Thoracic aorta (tissue), 2 donors: ENCODE measurements at regions not wholly inside any gene's neighbourhood (a gene's known extent, or its start where the extent isn't known, plus 50 kb on each side); places are given as distances from the start of the nearest gene placed in this dataset.

Experiments used
- ATAC-seq: fragments of 150-250 bp; one replicate; pipeline ENCODE4 v1.8.0; 2017; ENCODE audit warnings: low read depth; ENCODE audit not compliant: insufficient number of reproducible peaks, low FRiP score
- DNase-seq: peaks from one replicate; pipeline ENCODE4 v3.0.0-alpha.2; 2020; ENCODE audit warnings: low spot score
- H3K27ac ChIP-seq, 2 donors: fragments of 200-600 bp; sonication (generic); 1 replicate in 1 of 2; 2 replicates in 1 of 2; pipeline ENCODE4 v1.5.1; 2016; ENCODE audit warnings: mild to moderate bottlenecking in 2 of 2, moderate library complexity in 2 of 2
- H3K27me3 ChIP-seq: fragments of 200-600 bp; sonication (generic); replicated peaks from 2 replicates; pipeline ENCODE4 v1.6.0; 2016; ENCODE audit warnings: mild to moderate bottlenecking; ENCODE audit not compliant: insufficient read depth
- H3K36me3 ChIP-seq: fragments of 200-600 bp; sonication (generic); one replicate; pipeline ENCODE4 v1.5.1; 2016
- H3K4me1 ChIP-seq, 2 donors: fragments of 200-600 bp; sonication (generic); 1 replicate in 1 of 2; 2 replicates in 1 of 2; pipeline versions ENCODE4 v1.5.1 to v1.6.0; 2016; ENCODE audit warnings: low read depth in 2 of 2, mild to moderate bottlenecking in 1 of 2; ENCODE audit not compliant: control insufficient read depth in 1 of 2
- H3K4me3 ChIP-seq: fragments of 200-600 bp; sonication (generic); 2 replicates; pipeline ENCODE4 v1.5.1; 2016; ENCODE audit warnings: mild to moderate bottlenecking
- H3K9me3 ChIP-seq: fragments of 200-600 bp; sonication (generic); 2 replicates; pipeline ENCODE4 v1.5.1; 2016
- TF ChIP-seq, protein P1 (sequence below): fragments of 200-600 bp; sonication (generic); IDR thresholded peaks from one replicate; pipeline ENCODE4 v1.5.1; 2019; ENCODE audit warnings: antibody characterized with exemption

DNA sequence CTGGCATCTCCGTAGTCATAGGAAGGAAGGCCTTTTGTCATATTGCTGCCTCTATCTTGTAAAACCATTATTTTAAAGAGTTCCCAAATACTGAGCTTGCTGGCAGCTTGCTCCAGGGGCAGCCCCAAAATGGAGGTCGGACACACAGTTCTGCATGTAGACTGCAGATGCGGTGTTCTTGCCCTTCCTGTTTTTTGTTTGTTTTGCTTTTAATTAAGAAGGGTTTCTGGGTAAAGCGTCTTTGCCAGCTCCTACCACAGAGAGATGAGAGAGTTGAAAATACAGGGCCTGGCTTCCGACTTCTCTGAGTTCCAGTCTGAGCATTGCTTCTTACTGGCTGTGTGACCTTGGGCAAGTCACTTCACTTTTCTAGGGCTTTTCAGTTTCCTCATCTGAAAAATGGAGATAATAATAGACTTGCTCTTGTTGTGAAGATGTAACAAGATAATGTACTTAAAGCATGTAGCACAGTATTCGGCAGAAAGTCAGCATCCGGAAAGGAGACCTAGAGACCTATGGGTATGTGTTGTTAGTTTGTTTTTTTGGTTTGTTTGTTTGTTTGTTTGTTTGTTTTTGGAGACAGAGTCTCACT, 67.8 kb upstream of the GSE1 start:
- Histone ChIP-seq H3K27ac (no peak overlapping the region), H3K4me1 (peaks cover 0 to under 1% of the 10 kb centered on the region in 2 donors), H3K27me3 (no peaks in the 10 kb centered on the region), H3K9me3 (no peaks in the 10 kb centered on the region), H3K4me3 (no peak overlapping the region), H3K36me3 (no peaks in the 10 kb centered on the region)
- ATAC-seq (no peak), DNase-seq (no peak)
- TF ChIP-seq, protein P1, sequence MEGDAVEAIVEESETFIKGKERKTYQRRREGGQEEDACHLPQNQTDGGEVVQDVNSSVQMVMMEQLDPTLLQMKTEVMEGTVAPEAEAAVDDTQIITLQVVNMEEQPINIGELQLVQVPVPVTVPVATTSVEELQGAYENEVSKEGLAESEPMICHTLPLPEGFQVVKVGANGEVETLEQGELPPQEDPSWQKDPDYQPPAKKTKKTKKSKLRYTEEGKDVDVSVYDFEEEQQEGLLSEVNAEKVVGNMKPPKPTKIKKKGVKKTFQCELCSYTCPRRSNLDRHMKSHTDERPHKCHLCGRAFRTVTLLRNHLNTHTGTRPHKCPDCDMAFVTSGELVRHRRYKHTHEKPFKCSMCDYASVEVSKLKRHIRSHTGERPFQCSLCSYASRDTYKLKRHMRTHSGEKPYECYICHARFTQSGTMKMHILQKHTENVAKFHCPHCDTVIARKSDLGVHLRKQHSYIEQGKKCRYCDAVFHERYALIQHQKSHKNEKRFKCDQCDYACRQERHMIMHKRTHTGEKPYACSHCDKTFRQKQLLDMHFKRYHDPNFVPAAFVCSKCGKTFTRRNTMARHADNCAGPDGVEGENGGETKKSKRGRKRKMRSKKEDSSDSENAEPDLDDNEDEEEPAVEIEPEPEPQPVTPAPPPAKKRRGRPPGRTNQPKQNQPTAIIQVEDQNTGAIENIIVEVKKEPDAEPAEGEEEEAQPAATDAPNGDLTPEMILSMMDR, result no peak

DNA sequence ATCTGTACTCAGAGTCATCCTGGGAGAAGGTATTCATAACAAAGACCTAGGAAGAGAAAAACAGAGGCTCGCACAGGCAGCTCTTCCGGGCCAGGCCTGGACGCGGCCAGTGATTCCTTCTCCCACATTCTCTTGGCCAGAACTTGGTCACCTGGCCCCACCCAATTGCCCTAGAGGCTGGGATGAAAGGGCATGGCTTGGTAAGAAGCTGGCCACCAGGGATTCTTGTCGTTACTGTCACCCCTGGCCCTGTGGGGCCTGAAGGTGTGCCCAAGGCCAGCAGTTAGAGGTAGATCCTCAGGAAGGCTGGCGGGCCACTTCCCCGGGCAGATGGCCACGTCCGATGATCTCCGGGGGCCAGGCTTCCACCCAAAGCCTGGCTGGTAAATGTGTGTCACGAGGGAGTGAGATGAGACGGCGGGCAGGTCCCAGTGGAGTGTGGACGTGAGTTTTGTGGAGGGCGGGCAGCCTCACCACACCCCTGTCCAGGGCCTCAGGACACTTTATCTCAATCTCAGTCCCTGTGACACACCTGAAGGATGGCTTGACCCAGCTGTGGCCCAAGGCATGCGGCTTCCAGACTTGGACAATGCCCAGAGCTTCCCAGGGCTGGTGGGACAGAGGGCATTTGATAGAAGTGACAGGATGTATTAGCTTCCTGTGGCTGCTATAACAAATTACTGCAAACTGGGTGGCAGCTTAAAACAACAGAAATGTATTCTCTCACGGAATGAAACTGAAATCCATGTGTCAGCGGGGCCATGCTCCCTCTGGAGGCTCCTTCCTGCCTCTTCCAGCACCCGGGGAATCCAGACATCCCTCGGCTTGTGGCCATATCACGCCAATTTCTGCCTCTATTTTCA, 66.3 kb upstream of the GSE1 start:
- H3K27ac ChIP-seq, result no peak overlapping the region
- peaks cover 0 to 3% of the 10 kb centered on the region in 2 donors for H3K4me1 ChIP-seq
- no peak for DNase-seq
- H3K36me3 ChIP-seq, result no peaks in the 10 kb centered on the region
- H3K9me3 ChIP-seq, result no peaks in the 10 kb centered on the region
- ATAC-seq, result no peak
- H3K27me3 ChIP-seq, result no peaks in the 10 kb centered on the region
- no peak overlapping the region for H3K4me3 ChIP-seq
- TF ChIP-seq, protein P1, result no peak

DNA sequence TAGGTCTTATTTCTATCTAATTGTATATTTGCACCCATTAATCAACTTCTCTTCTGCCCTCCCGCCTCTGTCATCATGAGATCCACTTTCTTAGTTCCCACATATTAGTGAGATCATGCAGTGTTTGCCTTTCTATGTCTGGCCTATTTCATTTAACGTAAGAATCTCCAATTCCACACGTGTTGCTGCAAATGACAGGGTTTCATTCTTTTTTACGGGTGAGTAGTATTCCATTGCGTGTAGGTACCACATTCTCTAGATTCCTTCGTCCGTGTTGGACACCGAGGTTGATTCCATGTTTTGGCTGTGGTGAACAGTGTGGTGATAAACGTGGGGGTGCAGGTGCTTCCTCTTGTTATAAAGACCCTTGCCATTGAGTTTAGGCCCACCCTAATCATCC, 64.7 kb upstream of the GSE1 start:
- ATAC-seq, result no peak

DNA sequence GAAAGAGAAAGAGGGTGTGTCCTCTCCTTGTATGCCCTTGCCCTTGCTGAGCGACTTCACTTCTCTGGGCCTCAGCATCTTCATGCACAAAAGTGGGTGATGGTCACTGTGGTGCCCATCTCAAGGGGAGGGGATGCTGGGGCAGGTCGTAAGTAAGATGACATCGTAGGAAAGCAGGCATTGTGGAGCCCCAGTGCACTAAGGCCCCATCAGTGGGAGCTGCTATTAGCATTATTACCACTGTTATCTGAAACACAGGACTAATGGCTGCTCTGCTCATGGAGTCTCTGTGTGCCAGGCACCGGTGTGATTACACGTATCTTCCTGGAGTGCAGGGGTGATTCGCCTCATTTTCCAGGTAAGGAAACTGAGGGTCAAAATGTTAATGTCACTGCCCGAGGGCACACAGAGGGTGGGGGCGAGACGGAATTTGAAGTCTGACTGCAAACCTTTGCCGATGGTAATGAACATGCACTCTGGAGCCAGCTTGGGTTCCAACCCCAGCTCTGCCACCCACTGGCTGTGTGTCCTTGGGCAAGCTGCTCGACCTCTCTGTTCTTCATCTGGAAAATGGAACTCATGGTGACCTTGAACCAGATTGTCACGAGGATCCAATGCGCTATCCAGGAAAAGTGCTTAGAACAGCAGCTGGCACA, 63.2 kb upstream of the GSE1 start:
- H3K36me3 ChIP-seq, result no peaks in the 10 kb centered on the region
- no peaks in the 10 kb centered on the region for H3K27me3 ChIP-seq
- H3K27ac ChIP-seq, result no peak overlapping the region
- H3K9me3 ChIP-seq, result no peaks in the 10 kb centered on the region
- TF ChIP-seq, protein P1, result no peak
- H3K4me1 ChIP-seq, result peaks cover 2 to 18% of the 10 kb centered on the region in 2 donors
- ATAC-seq, result no peak
- no peak overlapping the region for H3K4me3 ChIP-seq
- no peak for DNase-seq

More for the DNA sequence above, 64.7 kb upstream of the GSE1 start:
- H3K4me3 ChIP-seq, result no peak overlapping the region
- H3K4me1 ChIP-seq, result peaks cover 0 to 9% of the 10 kb centered on the region in 2 donors
- H3K27ac ChIP-seq, result no peak overlapping the region
- TF ChIP-seq, protein P1, result no peak
- H3K9me3 ChIP-seq, result no peaks in the 10 kb centered on the region
- no peaks in the 10 kb centered on the region for H3K36me3 ChIP-seq
- H3K27me3 ChIP-seq, result no peaks in the 10 kb centered on the region
- DNase-seq, result no peak

DNA sequence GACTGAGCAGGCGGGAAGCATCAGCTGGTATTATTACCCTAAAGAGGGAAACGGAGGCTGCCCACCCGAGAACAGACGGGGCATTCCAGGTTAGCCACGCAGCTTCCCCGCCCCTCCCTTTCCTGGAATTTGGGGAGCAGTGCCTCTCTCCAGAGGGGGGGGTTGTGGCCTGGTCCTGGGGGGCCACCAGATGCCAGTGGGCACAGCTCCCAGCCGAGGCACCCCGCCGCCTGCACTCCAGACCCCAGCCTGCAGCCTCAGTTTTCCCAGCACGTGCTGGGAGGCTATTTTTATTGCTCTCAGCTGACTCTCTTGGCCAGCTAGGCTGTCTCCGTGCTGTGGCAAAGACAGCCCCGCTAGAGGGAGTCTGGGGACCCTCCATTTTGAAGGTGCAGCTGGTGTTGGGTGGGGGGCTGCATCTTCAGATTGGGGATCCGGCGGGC, 62.7 kb upstream of the GSE1 start:
- ATAC-seq (no peak), DNase-seq (no peak)
- H3K9me3 ChIP-seq, result no peaks in the 10 kb centered on the region
- TF ChIP-seq, protein P1, result no peak
- no peaks in the 10 kb centered on the region for H3K27me3 ChIP-seq
- no peak overlapping the region for H3K4me3 ChIP-seq
- H3K36me3 ChIP-seq, result no peaks in the 10 kb centered on the region
- peaks cover 2 to 18% of the 10 kb centered on the region in 2 donors for H3K4me1 ChIP-seq
- H3K27ac ChIP-seq, result no peak overlapping the region
